ENCODE measurements at regions not wholly inside any gene's neighbourhood (a gene's known extent, or its start where the extent isn't known, plus 50 kb on each side); places are given as distances from the start of the nearest gene placed in this dataset.
"Not testable (repeated sequence)": the region's sequence is repeated elsewhere in the genome, so short reads cannot be mapped to it uniquely, and the experiment has no call there.

DNA sequence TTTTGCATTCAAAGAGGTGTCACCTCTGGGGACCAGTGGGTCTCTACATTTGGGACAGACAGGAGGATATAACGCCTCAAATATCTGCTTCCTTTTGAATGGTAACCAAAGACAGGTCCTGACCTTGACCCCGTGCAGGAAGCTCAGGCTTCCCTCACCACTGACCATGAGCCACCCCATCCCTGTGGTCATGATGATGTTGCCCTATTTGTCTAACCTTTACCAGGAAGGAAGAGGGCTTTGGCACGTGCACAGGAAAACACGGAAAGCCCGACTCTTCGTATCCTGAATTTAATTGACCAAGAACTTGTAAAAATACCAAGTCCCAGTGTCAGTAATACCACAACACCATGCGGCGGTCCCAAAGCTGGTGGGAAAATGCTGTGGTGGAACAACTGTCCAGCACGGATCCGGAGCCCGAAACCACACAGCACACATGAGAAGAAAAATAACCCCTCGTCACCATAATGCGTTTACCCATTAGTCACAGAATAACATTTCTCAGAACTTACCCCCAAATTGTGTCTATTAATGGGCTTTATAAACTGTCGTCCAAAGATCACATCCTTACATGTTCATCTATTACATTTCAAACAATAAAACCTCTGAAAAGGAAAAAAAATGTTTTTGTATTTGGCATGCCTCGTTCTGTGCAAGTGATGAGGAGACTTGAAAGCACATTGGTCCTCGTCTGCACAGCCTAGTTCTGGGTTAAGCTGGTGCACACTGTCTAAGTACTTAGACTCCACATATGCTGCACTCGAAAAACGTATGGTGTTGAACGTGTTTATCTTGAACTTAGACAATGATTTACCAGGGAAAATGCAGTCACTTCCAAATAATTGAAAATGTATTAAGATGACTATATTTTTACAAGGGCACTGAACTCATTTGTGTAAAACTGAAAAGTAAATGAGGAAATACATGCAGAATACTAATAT lies 118.9 kb upstream of the IGF1R start:
- DNase-seq, result no peak

DNA sequence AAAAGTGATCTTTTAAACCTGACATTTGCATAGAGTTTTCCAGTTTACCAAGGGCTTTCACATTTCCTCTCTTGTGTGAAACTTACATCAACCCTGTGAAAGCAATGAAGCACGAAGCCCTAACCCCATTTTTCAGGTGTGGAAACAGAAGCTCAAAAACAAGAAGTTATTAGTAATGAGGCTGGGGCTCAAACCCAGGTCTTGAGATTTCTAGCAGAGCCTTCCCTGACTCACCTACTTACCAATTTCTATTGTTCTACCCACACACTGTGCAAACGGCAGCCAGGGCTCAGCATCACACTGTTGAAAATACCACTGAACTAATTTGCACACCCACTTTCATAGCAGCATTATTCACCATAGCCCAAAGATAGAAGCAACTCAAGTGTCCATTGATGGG lies 117.8 kb upstream of the IGF1R start:
- no peak for DNase-seq

DNA sequence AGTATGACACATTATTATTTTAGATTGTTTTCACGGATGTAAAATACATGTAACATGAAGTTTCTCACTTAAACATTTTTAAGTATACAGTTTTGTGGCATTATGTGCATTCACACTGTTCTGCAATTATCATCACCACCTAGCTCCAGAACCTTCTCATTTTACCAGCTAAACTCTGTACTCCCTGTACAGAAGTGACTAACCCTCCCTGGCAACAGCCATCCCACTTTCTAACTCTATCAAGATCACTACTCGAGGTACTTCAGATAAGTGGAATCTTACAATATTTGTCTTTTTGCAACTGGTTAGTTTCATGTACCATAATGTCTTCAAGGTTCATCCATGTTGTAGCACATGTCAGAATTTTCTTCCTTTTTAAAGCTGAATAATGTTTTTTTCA lies 116.3 kb upstream of the IGF1R start:
- DNase-seq, result no peak

DNA sequence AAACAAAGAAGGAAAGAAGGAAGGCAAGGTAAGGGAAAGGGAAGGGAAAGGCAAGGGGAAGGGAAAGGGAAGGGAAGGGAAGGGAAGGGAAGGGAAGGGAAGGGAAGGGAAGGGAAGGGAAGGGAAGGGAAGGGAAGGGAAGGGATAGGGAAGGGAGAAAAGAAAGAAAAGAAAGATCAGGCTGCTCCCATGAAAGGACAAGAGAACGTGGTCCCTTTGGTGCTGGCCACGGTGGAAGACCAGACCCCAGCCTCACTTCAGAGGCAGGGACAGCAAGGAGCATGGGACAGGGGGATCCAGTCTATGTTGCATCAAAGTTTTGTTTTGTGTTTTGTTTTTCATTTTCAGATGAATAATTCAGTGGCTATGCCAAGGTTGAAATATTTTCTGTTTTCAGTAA lies 111.4 kb upstream of the IGF1R start:
- no peak for DNase-seq

DNA sequence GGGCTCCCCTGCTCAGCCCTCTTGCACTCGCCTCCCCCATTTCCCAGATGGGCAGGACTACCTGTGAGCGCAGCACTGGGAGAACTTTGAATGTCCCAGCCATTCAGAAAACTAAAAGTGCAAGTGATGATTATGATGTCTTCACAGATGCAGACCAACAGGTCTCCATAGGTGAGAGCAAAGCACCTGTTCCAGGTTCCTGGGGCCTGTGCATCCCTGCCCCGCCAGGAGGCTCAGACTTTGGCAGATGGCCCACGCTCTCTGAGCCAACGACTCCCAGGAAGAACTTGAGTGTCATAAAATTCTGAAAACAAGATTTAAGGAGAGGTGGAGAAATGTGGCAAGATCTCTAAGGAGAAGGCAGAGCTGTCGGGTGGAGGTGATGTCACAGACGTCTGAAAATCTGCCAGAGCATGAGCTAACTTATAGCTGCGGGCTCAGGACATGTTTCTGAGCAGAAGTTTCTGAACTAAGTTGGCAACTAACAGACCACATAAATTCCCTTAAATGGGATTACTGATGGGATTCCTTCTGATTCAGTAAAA lies 110.8 kb upstream of the IGF1R start:
- no peak for DNase-seq

DNA sequence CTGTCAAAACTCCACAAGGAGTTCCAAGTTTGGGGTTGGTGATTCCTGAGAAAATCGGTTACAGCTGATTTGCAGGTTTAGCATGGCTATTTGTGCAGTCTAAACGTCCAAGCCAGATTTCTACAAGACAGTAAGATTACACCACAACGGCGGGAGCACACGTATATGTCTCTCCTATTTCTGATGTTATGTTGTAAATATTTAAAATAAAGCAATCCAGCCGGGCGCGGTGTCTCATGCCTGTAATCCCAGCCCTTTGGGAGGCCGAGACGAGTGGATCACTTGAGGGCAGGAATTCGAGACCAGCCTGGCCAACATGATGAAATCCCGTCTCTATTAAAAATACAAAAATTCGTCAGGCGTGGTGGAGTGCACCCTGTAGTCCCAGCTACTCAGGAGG lies 106.8 kb upstream of the IGF1R start:
- no peak for DNase-seq

DNA sequence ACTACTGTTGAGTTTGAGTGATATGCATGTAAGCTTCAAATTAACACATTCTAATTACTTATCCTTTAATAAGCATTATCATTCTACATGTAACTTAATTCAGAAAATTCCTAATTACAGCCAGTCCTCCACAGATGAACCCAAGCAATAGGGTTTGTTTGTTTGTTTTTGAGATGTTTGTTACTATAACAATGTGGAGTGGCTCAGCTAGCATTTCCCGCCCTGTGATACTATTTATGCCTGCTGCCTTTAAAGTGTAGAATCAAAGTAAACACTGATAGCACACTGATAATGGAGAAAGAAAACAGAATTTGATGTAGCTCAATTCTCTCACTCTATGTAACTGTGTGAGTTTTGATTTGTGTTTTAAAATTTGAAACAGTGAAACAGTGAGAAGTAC lies 105.1 kb upstream of the IGF1R start:
- DNase-seq, result no peak

DNA sequence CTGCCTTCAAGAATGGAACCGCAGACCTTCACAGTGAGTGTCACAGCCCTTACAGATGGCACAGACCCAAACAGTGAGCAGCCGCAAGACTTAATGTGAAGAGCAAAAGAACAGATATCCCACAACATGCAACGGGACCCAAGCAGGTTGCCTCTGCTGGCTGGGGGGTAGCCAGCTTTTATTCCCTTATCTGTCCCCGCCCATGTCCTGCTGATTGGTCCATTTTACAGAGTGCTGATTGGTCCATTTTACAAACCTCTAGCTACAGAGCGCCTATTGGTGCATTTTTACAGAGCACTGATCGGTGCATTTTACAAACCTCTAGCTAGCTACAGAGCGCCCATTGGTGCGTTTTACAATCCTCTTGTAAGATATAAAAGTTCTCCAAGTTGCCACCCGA lies 102.0 kb upstream of the IGF1R start:
- no peak for DNase-seq

DNA sequence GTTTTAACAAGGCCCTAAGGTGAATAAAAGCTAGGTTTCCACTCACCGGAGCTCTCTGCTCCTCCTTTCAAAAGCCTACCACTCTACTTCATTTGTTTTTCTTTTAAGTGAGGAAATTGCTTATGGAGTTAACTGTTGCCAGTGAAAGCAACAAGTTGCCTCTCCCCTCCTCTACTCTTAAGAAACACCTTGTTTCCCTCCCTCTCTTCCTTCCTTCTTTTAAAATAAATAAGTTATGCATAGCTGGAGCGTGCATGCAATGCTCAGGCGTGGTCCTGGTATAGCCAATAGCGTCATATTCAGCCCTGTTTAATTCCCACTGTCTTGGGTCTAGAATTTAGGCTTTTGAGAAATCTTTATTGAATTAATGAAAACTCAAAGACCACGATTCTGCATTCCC lies 101.1 kb upstream of the IGF1R start:
- DNase-seq, result no peak

DNA sequence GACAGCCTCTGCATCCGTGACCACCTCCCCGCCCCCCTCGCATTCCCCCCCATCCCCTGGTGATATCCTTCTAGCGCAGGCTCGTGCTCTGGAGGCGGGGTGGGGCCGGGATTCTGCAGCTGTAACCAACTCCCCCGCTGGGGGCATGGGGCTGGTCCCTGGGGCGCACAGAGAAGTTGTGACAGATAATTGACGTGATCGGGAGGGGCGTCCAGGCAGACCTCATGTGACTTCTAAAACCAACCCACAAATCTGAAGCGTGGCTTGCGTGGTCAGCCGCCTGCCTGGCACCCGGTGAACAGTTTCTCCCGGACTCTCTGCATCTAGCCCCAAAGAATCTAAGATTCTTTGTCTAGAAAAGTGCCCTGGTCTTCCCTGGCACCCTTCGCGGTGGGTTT lies 100.6 kb upstream of the IGF1R start:
- no peak for DNase-seq

DNA sequence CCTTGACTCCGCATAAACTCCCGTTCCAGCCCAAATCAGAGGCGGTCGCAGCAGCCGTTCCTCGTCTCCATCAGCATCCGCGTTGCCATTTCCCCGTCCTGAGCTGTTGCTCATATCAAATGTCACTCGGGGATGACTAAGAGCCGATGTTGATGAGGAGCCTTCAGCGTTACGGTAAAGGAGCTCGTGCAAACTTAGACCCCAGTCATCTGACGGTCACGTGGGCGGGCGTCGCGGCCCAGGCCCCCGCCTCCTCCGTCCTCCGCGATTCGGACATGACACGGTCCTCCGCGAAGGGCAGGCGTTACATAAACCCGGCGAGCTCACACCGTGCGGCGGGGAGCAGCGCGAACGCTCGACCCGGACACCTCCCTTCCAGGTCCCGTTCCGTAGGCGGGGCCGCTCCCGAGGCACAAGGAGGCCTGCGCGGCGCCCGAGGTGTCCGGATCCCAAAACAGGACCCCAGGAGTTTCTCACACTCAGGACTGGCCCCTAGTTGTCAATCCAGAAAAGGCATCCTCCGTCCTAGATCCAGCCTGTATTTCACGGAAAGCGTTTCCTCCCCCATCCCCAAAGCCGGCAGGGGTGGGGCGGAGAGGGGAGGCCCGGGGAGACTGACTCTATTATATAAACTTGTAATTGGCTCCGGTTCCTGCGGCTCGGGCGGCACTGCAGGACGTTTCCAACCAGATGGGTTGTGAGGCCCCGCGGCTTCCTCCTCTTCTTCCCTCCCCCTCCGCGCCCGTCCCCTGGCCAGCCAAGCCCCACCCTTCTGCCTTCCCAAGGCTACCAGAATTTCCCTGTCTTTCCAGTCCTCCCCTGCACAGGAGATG lies 100.0 kb upstream of the IGF1R start:
- DNase-seq, result peak; percentile 17

DNA sequence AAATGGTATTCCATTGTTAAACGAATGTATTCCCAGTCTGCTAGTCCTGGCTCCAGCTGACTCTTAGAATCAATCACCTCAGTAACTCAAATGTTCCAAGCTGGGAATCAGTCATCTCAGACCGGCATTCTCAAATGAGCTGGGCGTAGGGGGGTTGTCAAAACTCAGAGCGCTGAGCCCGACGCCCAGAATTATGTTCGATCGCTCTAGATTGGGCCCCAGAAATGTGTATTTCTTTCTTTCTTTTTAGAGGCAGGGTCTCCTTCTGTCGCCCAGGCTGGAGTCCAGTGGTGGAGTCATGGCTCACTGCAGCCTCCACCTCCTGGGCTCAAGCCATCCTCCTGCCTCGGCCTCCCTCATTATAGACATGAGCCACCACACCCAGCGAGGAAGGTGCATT lies 99.3 kb upstream of the IGF1R start:
- no peak for DNase-seq

DNA sequence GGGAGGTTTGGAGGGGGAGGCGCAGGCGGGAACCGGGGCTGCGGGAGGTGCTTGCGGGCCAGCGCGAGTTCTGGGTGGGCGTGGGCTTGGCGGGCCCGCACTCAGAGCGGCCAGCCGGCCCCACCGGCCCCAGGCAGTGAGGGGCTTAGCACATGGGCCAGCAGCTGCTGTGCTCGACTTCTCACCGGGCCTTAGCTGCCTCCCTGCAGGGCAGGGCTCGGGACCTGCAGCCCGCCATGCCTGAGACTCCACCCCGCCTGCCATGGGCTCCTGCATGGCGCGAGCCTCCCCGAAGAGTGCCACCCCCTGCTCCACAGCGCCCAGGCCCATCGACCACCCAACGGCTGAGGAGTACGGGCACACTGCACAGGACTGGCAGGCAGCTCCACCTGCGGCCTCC lies 98.6 kb upstream of the IGF1R start:
- no peak for DNase-seq

DNA sequence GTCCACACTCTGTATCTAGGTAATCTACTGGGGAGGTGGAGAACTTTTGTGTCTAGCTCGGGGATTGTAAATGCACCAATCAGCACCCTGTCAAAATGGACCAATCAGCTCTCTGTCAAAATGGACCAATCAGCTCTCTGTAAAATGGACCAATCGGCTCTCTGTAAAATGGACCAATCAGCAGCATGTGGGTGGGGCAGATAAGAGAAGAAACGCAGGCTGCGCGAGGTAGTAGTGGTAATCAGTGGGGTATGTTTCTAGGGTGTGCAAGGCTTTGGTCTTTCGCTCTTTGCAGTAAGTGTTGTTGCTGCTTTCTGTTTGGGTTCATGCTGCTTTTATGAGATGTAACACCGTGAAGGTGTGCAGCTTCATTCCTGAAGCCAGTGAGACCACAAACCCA lies 98.0 kb upstream of the IGF1R start:
- DNase-seq, result not testable (repeated sequence)

DNA sequence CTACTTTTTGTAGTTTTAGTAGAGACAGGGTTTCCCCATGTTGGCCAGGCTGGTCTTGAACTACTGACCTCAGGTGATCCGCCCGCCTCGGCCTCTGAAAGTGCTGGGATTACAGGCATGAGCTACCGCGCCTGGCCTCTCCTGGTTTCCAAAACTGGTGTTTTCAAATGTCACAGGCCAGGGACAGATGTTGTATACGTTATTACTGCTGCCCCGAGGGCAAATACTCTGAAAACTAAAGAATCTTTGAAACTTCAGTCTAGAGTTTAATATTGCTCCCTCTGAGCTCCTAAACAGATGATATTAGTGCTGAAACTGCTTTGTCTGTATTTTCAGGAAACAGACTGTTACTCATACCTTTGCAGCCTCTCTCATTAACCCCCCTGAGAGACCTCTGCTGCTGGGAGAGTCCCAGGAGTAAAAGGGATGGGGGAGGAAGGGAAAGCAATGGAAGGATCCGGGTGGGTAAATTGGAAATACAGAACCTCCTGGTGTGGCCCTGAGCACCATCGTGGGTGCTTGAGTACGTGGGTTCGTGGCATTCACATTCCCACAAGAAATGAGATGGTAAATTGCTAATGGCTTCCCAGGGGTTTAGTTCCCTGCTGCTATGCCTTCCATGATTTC lies 96.3 kb upstream of the IGF1R start:
- DNase-seq, result no peak

DNA sequence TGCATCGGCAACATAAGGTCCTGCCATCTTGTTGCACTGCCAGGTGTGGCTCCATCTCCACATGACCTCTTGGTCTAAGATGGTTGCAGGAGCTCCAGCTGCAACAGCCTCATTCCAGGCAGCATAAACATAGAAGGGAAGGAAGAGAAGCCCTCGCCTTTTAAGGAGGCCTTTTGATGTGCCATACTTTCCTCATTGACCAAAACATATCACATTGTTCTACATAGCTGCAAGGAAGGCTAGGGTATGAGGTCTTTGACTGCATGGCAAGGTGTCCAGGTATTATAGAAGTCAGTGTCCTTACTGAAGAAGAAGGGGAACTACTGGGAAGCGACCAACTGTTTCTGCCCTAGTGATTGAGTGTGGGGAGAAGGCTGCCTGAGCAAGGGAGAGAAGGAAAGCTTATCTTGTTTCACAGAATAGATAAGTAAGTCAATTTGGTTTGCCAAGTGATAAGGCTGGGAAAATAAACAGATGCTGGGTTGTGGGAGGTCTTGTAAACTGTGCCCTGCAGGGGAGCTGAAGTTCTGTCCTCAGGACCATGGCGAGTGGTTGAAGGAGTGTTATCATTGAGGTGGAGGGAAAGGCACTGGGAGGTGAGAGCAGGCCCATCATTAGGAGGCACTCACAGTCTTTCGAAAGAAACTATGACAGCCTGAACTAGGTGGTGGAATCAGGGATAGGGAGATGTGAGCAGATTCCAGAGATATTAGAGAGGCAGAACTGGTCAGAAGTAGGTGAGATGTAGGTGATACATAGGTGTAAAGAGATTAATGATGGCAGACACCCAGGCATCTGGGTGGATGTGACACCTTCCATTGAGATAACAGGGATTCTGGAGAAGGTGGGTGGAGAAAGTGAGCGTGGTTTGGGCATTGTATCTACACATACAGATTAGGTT lies 93.8 kb upstream of the IGF1R start:
- DNase-seq, result no peak

DNA sequence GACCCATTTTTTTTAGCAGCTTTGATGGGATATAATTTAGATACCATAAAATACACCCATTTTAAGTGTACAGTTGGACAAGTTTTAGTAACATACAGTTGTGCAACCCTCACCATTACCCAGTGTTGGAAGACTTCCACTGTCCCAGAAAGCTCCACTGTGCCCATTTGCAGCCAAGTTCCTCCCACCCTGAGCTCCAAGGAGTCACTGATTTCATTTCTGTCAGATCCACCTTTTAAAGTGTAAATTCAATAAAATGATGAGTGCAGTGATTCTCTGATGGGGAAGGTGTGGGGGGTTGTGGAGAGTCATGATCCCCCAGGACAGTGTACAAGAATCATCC lies 93.2 kb upstream of the IGF1R start:
- no peak for DNase-seq

DNA sequence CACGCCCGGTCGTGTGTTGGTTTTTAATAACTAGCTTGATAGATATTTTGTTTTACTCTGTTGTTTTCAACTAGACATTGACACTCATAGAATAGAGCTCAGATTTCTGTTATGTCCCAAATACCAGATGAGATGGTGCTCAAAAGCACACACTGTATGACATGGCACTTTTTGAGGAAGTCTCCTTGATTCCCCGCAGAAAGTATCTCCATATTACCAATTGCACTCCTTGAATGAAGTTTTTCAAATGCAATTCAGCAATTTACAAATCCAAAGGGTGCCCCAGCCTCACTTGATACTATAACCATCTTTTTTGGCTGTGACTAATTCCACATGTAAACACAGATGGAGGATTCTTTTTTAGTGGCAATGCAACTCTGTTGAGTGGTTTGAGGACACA lies 92.0 kb upstream of the IGF1R start:
- DNase-seq, result no peak

DNA sequence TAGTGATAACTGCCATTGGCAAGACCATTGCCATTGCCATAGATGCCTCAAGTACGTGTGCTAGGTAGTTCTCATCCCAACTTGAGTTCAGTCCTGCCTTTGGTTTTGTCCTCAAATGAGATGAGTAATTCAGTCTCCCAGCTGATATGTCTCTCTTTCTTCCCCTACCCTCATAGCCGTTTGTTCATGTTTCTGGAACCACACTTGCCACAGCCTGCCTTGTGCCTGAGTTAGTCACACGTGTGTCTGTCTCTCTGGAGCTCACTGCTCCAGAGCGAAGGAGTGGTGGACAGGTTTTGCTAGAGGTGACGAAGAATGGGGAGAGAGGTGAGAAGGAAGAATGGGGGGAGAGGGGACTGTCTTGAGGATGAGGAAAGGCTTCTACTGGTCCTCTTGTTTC lies 88.0 kb upstream of the IGF1R start:
- no peak for DNase-seq

DNA sequence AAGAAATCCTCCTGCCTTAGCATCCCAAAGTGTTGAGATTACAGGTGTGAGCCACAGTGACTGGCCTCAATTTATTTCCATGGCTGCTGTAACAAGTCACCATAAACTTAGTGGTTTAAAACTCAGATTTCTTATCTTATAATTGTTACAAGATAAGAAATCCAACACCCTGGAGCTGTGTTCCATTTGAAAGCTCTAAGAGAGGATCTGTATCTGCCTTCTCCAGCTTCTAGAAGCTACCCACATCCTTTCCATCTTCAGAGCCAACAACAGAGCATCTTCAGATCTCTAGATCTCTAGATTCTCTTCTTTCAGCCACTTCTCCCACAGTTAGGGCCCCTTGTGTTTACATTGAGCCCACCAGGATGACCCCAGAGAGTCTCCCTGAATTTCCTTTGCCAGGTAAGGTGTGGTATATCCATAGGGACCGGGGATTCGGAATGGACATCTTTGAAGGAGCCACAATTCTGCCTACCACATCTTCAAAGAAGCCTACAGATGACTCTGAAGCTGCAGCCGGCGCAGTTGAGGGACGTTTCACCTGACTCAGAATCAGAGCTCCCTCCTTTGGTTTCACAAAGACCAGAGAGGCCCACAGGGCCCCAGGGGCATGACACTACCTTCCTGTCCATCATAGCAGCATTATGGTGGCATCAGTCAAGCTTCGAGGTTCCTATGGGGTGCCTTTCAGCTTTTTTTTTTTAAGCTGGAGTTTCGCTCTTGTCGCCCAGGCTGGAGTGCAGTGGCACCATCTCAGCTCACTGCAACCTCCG lies 87.0 kb upstream of the IGF1R start:
- DNase-seq, result no peak

DNA sequence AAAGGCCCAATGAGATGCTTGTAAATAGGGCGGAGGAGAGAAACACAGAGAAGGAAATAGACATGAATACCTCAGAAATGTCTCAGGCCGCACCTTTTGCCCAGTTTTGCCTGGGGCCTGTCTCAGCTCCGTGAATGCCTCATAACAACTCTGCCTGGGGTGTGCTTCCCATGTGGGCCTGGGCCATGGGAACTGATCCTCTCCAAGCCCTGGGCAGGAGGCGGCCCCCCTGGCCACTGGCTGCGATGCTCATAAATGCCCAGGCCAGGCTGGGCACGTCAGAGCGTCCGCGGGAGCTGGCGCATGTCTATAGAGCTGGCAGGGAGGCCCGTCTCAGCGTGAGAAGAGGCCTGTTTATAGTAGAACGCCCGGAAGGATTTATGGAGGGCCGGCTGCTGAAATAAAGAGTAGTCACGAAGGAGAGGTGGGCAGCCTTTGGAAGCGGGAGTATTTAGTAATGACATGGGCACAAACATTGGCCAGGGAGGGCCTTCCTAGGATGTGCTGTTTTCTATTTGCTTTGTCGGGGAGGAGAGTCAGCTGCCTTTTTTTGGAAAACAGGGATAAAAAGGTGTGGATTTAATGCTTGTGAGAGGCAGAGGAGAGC lies 85.9 kb upstream of the IGF1R start:
- no peak for DNase-seq
